GM21367 (cell line): ENCODE measurements at regions not wholly inside any gene's neighbourhood (a gene's known extent, or its start where the extent isn't known, plus 50 kb on each side); places are given as distances from the start of the nearest gene placed in this dataset.

Experiments used
- ATAC-seq: cut with Tn5 transposase; IDR thresholded peaks from one replicate; pipeline ENCODE4 v1.9.1; 2021; ENCODE audit not compliant: unreplicated experiment

GRCh38 chr4:157795495-157795894, 377.3 kb downstream of the GASK1B start:
- ATAC-seq = no peak

GRCh38 chr4:157792716-157793115, 380.1 kb downstream of the GASK1B start:
- ATAC-seq = no peak

DNA sequence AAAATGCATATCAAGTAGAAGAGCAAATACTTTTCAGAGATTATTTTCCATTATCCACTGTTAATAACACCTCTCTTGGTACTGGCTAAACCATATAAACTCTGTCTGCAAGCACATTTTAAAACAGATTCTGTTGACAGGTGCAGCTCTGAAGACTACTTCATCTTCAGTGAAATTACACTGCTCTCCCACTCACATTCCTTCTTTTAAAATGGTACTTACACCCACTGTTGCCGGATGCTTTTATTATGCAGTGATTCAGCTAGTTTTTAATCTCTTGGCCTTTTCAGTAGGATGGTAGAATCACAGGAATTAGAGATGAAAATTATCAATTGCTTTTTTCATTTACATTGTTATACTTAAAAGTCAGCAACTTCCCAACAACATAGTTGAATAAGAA, 381.6 kb downstream of the GASK1B start:
- ATAC-seq = no peak

DNA sequence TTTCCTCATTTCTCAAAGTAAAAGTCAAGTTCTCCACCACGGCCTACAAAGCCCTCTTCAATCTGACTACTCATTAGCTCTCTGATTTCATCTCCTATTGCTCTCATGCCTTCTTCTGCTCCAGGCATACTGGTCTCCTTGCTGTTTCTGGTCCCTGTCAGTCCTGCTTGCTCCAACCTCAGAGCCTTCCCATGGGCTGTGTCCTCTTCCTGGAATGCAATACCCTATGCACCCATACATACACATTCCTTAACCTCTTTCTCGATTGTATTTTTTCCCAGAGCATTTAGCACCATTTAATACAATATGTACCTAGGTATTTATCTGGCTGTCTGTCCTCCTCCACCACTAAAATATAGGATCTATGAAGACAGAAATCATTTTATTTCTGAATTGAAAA, 385.2 kb downstream of the GASK1B start:
- ATAC-seq = no peak

DNA sequence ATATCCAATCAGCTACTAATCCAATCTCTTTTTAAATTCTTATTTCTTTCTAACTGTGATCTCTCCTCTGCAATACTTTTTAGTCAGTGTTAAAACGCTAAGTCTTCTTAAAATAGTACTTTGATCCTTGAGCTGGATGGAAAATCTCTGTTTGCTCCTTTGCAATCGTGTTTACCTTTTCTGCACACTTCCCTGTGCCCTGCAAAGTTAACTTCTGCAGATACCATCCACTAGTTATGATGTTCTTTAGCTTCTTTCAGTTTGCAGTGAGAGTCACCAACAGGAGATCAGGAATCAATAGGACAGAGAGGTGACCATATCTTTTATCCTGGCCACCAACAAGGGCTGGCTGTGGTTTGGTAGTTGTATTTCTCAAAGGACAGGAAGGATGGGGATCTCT, 391.5 kb downstream of the GASK1B start:
- no peak for ATAC-seq

- ATAC-seq = no peak
Observed at GRCh38 chr4:157779081-157779480, 393.7 kb downstream of the GASK1B start.

DNA sequence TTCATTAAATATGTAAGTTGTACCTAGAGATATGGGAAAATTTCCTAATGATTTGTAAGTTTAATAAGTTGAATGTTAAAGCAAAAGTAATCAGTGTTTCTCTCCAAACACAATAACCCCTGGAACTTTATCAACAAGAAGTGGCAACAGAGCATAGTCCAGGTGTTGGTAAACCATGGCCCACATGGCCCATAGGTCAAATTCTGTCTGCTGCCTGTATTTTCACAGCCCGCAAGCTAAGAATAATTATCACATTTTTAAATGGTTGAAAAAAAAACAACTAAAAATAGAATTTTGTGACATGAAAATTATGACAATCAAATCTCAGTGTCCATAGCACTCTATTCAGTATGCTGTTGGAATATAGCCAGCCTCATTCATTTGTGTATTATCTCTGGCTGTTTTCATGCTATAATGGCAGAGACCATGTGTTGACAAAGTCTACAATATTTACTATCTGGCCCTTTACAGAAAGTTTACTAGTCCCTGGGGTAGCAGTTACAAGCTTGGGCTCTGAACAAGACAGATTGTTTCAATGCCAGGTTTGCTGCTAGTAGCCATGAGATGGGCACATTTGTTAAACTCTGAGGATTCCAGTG, 395.8 kb downstream of the GASK1B start:
- ATAC-seq = no peak

DNA sequence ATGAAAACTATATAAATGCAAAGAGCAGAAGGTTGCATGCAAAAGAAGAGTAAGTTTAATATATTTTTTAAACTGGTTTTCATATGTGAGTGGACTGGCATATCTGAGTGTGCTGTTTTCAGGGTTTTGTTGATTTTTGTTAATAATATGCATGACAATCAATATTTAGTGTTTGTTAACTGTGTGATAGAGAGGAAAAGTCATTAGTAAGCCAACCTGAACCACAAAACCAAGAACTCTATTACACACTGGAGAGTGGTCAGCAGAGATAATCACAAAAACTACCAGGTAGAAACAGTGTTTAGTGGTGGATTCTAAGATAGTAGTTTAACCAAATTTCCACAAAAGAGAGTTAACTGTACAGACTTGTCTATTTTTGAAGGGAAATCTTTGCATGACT, 396.9 kb downstream of the GASK1B start:
- ATAC-seq = no peak

DNA sequence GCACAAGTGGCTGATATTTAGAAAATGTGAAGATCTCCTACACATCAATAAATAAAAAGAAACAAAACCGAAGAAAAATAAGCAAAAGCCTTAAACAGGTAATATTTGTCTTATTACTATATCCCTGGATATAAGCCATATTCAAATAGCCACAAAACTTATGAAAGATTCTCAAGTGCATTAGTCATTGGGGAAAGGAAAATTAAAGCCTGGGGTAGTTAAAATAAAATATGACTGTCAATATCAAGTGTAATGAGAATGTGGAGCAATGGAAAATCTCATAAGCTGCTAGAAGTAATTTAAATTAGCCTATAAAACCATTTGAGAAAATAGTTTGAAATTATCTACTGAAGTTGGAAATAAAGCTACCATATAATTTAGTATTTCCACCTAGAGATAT, 399.9 kb downstream of the GASK1B start:
- ATAC-seq = no peak

DNA sequence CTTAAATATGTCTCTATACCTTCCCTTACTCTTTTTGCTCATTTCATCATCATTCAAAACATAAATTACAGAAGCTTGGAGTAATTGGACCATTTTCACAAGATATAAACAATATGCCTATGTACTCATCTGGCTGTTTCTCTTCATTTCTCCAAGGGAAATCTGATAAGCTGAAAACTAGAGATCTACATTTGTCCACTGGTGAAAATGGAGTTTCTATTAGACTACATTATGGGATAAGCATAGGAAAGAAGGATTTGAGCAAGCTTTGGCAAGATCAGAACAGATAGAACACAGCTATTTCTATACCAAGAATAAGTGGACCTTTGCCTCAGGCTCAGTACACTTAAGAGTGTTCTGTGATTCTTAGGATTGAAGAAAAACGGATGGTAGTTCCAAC, 404.4 kb downstream of the GASK1B start:
- ATAC-seq = no peak

DNA sequence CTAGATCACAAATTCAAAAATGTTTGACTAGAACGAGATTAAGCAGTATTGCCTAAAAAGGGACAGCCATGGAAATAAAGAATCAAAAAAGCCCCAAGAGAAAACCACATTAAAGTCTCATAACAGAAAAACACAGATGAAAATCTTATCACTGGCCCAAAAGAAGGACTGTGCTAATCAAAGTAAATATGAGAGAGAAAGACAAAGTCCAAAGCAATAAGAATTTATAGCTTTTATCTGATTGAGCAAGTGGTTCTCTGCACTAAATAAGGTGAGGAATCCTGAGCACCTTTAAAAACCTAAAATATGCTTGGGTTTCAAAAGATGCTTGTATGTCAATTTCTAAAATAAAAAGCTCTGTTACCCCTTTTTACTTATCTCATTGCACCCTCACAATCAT, 409.3 kb downstream of the GASK1B start:
- no peak for ATAC-seq

DNA sequence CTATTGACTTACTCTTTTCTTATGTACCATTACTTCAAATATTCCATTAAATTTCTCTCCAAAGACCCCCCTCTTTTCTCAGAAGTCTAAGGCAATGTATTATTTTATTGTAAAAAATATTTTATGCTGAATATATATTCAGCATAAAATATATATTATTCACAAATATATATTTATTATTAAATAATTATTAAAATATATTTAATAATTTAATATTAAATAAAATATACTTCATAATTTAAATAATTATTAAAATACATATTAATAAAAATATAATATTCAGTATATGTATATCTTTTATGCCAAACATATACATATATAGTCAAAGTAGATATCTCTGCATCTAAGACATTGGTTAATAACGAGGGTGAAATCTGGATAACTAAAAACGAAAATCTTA, 418.4 kb downstream of the GASK1B start:
- ATAC-seq = no peak

GRCh38 chr4:157751631-157752030, 421.2 kb downstream of the GASK1B start:
- ATAC-seq = no peak

DNA sequence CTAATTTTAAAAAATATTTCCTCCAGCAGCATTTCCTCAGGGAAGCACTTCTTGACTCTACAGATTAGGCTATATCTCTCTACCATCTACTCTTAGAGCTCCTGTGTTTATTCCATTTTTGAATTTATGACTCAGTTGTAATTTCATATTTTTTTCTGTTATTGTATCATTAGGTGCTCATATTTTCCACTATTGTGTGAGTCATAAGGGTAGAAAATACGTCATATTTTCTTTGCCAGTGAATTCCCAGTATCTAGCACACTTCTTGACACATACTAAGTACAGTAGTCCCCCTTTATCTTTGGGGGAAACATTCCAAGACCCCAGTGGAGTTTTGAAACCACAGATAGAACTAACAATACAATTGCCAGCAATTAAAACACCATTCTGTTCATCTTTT, 431.2 kb downstream of the GASK1B start:
- ATAC-seq = no peak

GRCh38 chr4:157739242-157739641, 433.6 kb downstream of the GASK1B start:
- ATAC-seq = no peak

- no peak for ATAC-seq
Observed at GRCh38 chr4:157728215-157728614, 444.6 kb downstream of the GASK1B start.

GRCh38 chr4:157727163-157727562, 445.7 kb downstream of the GASK1B start:
- ATAC-seq = no peak

- ATAC-seq = no peak
Observed at GRCh38 chr4:157722146-157722545, 450.7 kb downstream of the GASK1B start.

DNA sequence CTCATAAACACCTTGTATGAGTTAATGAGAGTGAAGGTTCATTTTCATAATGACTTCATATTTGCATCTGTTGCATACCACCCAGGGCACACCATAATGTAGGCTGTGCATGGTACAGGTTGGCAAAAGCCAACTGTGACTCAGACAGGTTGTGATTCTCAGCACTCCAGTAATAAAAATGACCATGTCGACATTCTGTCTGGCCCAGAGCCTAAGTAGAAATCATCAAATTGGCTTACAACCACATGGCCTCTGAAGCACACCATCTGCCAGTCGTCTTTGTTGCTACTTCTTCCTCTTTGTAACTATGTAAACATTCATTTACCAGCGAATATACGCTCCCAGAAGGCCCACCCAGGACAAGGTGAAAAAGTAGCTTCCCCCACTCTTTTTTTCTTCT, 459.5 kb downstream of the GASK1B start:
- no peak for ATAC-seq

GRCh38 chr4:157706155-157706554, 466.7 kb downstream of the GASK1B start:
- no peak for ATAC-seq

GRCh38 chr4:157702831-157703230, 470.0 kb downstream of the GASK1B start:
- no peak for ATAC-seq

DNA sequence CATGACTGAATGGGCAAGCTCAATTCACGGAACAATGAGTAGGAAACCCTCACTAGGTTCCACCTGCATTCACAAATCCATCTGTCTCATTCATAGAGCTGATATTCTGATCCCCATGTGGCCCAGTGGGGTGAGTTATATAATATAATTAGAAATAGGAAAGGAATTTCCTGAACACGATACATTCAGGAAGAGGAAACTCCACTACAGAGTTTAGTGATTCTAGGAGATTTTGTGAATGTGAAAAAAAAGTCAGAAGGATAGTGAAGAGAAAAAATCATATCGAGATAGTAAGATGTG, 471.2 kb downstream of the GASK1B start:
- ATAC-seq = no peak

DNA sequence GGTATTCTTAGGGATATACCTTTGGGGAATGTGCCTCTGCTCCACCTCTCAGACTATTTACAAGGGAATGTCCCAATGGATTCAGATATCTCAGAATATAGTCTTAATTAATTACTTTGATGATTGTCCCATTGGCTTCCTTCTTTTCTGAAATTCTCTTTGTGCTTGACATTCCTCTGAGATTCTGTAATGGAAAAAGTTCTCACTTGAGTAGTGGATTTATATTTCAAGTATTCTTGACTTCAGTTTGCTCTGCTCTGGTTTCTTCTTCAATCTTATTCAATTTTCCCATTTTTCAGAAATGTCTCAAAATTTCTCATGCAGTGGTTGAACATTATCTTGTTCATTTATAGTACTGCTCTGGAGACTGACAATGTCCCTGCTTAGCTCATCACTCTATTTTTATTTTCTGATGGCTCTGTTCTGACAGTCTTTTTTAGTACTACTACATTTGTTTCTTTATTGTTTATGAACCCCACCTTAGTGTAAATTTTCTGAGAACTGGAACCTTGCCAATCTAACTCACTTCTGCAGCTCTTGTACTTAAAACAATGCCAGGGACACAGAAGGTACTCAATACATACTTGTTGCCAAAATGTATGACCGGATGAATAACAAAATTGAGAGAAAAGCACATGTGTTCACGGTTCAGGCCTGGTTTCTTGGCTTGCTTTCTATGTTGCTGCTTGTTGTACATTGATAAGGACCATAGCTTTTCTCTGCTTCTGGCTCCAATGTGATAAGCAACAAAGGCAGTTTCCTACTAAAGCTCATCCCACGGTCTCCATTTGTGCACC, 471.7 kb downstream of the GASK1B start:
- ATAC-seq = no peak
